Mammary epithelial cell (primary cell): ENCODE measurements at regions not wholly inside any gene's neighbourhood (a gene's known extent, or its start where the extent isn't known, plus 50 kb on each side); places are given as distances from the start of the nearest gene placed in this dataset.

Experiments used
- EZH2 ChIP-seq: IDR thresholded peaks from 2 replicates; pipeline ENCODE4 v1.6.1; 2012; ENCODE audit warnings: low read length, inconsistent platforms, borderline replicate concordance
- TF ChIP-seq, protein P1 (sequence below), 2 donors: IDR thresholded peaks in 1 of 2; conservative IDR thresholded peaks in 1 of 2; 2 replicates each; pipeline ENCODE4 v1.5.1; 2011 to 2012; ENCODE audit warnings: inconsistent platforms in 2 of 2, low read length in 2 of 2, mild to moderate bottlenecking in 2 of 2, control low read depth in 1 of 2, low read depth in 1 of 2; ENCODE audit not compliant: insufficient read depth in 1 of 2; ENCODE audit errors: extremely low read depth in 1 of 2

DNA sequence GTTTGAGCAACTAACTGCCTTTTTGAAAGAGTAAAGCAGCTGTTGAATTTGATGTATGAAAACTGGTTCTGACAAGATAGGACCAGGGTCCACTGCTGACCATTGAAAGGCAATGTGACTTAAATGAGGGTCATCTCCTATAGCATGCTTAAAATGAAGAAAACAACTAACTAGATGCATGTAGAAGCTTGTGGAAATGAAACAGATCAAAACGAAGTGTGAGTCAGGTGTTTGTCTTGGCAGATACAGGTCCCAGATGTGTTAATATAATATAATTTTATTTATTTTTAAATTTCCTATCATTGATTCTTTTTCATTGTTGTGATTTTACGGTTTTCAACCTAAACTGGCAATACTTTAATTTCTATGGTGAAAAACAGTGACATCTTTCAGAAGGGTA is 83.6 kb downstream of the ATOH1 start:
- TF ChIP-seq, protein P1, sequence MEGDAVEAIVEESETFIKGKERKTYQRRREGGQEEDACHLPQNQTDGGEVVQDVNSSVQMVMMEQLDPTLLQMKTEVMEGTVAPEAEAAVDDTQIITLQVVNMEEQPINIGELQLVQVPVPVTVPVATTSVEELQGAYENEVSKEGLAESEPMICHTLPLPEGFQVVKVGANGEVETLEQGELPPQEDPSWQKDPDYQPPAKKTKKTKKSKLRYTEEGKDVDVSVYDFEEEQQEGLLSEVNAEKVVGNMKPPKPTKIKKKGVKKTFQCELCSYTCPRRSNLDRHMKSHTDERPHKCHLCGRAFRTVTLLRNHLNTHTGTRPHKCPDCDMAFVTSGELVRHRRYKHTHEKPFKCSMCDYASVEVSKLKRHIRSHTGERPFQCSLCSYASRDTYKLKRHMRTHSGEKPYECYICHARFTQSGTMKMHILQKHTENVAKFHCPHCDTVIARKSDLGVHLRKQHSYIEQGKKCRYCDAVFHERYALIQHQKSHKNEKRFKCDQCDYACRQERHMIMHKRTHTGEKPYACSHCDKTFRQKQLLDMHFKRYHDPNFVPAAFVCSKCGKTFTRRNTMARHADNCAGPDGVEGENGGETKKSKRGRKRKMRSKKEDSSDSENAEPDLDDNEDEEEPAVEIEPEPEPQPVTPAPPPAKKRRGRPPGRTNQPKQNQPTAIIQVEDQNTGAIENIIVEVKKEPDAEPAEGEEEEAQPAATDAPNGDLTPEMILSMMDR (conservative IDR thresholded peaks at IDR 0.05 in 1 of 2, IDR thresholded peaks at IDR 0.05 in 1 of 2; ENCODE audit: extremely low read depth in 1 of 2, insufficient read depth in 1 of 2, low read depth in 1 of 2, low read length in 2 of 2) = no peak
- TF ChIP-seq EZH2 = no peak
